HUES64 (cell line): ENCODE measurements at regions not wholly inside any gene's neighbourhood (a gene's known extent, or its start where the extent isn't known, plus 50 kb on each side); places are given as distances from the start of the nearest gene placed in this dataset.

Experiments
- H3K27ac ChIP-seq: 2 replicates; pipeline ENCODE4 v1.7.0; 2013; ENCODE audit warnings: low read depth, low read length, inconsistent platforms
- H3K27me3 ChIP-seq: 2 replicates; pipeline ENCODE4 v1.6.1; 2013; ENCODE audit warnings: mild to moderate bottlenecking, low read length; ENCODE audit not compliant: insufficient read depth
- H3K36me3 ChIP-seq: 2 replicates; pipeline ENCODE4 v1.6.1; 2013; ENCODE audit warnings: mild to moderate bottlenecking, low read length; ENCODE audit not compliant: insufficient read depth
- H3K4me1 ChIP-seq: 2 replicates; pipeline ENCODE4 v1.6.1; 2013; ENCODE audit warnings: mild to moderate bottlenecking, low read length, moderate library complexity; ENCODE audit not compliant: insufficient read depth
- H3K4me3 ChIP-seq: 2 replicates; pipeline ENCODE4 v1.5.1; 2013; ENCODE audit warnings: mild to moderate bottlenecking, low read length, moderate library complexity
- H3K9ac ChIP-seq: 2 replicates; pipeline ENCODE4 v1.6.1; 2013; ENCODE audit warnings: mild to moderate bottlenecking, low read depth, low read length
- H3K9me3 ChIP-seq: 2 replicates; pipeline ENCODE4 v1.6.1; 2013; ENCODE audit warnings: low read depth, low read length; ENCODE audit not compliant: insufficient read depth
- WGBS: fragments of 150-250, 120-280 bp; methylation state at CpG from one replicate; pipeline ENCODE4 v1.1.7; 2013; ENCODE audit warnings: missing lambda C conversion rate; 5-methylcytosine and 5-hydroxymethylcytosine counted together

- 79% methylated on average over 2 of the region's 2 CpGs for WGBS
- Histone ChIP-seq H3K9ac (no peak overlapping the region), H3K27ac (no peak overlapping the region), H3K36me3 (no peaks in the 10 kb centered on the region), H3K4me1 (no peaks in the 10 kb centered on the region), H3K27me3 (no peaks in the 10 kb centered on the region), H3K9me3 (no peaks in the 10 kb centered on the region), H3K4me3 (no peak overlapping the region)
Observed at GRCh38 chr11:128198216-128198772, 389.1 kb downstream of the ETS1 start.

GRCh38 chr11:128196235-128196634 is 391.1 kb downstream of the ETS1 start:
- Histone ChIP-seq H3K27me3 (no peaks in the 10 kb centered on the region), H3K9me3 (no peaks in the 10 kb centered on the region), H3K27ac (no peak overlapping the region), H3K4me1 (no peaks in the 10 kb centered on the region), H3K9ac (no peak overlapping the region), H3K36me3 (no peaks in the 10 kb centered on the region), H3K4me3 (no peak overlapping the region)

- Histone ChIP-seq H3K27ac (no peak overlapping the region), H3K9ac (no peak overlapping the region), H3K36me3 (no peaks in the 10 kb centered on the region), H3K4me3 (no peak overlapping the region), H3K27me3 (no peaks in the 10 kb centered on the region), H3K4me1 (no peaks in the 10 kb centered on the region), H3K9me3 (no peaks in the 10 kb centered on the region)
- 80% methylated on average over 1 of the region's 1 CpG for WGBS
Observed at GRCh38 chr11:128195756-128196155, 391.6 kb downstream of the ETS1 start.

- H3K27me3 ChIP-seq, result no peaks in the 10 kb centered on the region
- H3K4me3 ChIP-seq, result no peak overlapping the region
- no peaks in the 10 kb centered on the region for H3K36me3 ChIP-seq
- H3K27ac ChIP-seq, result no peak overlapping the region
- no peak overlapping the region for H3K9ac ChIP-seq
- no peaks in the 10 kb centered on the region for H3K9me3 ChIP-seq
- no peaks in the 10 kb centered on the region for H3K4me1 ChIP-seq
- WGBS, result 94% methylated on average over 4 of the region's 6 CpGs
Observed at GRCh38 chr11:128195057-128195751, 392.2 kb downstream of the ETS1 start.

- H3K9ac ChIP-seq, result no peak overlapping the region
- H3K27me3 ChIP-seq, result no peaks in the 10 kb centered on the region
- no peaks in the 10 kb centered on the region for H3K9me3 ChIP-seq
- H3K27ac ChIP-seq, result no peak overlapping the region
- no peak overlapping the region for H3K4me3 ChIP-seq
- H3K36me3 ChIP-seq, result no peaks in the 10 kb centered on the region
- H3K4me1 ChIP-seq, result no peaks in the 10 kb centered on the region
Observed at GRCh38 chr11:128194216-128194615, 393.1 kb downstream of the ETS1 start.

GRCh38 chr11:128193615-128194014 is 393.7 kb downstream of the ETS1 start:
- H3K36me3 ChIP-seq, result no peaks in the 10 kb centered on the region
- H3K9me3 ChIP-seq, result no peaks in the 10 kb centered on the region
- no peak overlapping the region for H3K4me3 ChIP-seq
- H3K4me1 ChIP-seq, result no peaks in the 10 kb centered on the region
- H3K27me3 ChIP-seq, result no peaks in the 10 kb centered on the region
- no peak overlapping the region for H3K27ac ChIP-seq
- 97% methylated on average over 3 of the region's 4 CpGs for whole genome bisulfite sequencing
- no peak overlapping the region for H3K9ac ChIP-seq

- H3K27ac ChIP-seq, result no peak overlapping the region
- H3K4me3 ChIP-seq, result no peak overlapping the region
- no peaks in the 10 kb centered on the region for H3K36me3 ChIP-seq
- no peaks in the 10 kb centered on the region for H3K4me1 ChIP-seq
- 97% methylated on average over 5 of the region's 5 CpGs for WGBS
- H3K27me3 ChIP-seq, result no peaks in the 10 kb centered on the region
- no peak overlapping the region for H3K9ac ChIP-seq
- H3K9me3 ChIP-seq, result peaks cover 5% of the 10 kb centered on the region; the same call in 1 of the 2 replicates
Observed at GRCh38 chr11:128190312-128190711, 397.0 kb downstream of the ETS1 start.

DNA sequence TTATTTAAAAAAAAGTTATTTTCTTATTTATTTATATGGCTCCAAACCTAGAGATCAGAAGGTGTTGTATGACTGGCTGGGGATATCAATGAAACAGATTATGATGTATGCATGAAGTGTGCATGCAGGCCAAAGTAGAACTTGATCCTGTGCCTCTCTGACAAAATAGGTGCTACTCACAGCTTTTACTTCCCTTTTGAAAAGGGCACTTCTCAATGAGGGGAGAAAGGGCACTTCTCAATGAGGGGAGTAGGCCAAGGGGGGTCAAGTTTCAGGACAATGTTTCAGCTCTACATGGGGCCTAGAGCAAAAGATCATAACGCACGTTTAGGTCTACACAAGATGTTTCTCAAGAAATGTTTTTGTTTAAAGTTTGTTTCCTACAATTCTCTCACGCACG is 397.5 kb downstream of the ETS1 start:
- WGBS, result 92% methylated on average over 4 of the region's 4 CpGs
- Histone ChIP-seq H3K9ac (no peak overlapping the region), H3K27me3 (no peaks in the 10 kb centered on the region), H3K36me3 (no peaks in the 10 kb centered on the region), H3K4me1 (no peaks in the 10 kb centered on the region), H3K9me3 (peaks cover 6% of the 10 kb centered on the region; the same call in 1 of the 2 replicates), H3K4me3 (no peak overlapping the region), H3K27ac (no peak overlapping the region)

GRCh38 chr11:128188346-128189004 is 398.9 kb downstream of the ETS1 start:
- 89% methylated on average over 9 of the region's 9 CpGs for WGBS
- H3K36me3 ChIP-seq, result no peaks in the 10 kb centered on the region
- no peaks in the 10 kb centered on the region for H3K27me3 ChIP-seq
- no peak overlapping the region for H3K27ac ChIP-seq
- peaks cover 6% of the 10 kb centered on the region; the same call in 1 of the 2 replicates for H3K9me3 ChIP-seq
- no peak overlapping the region for H3K9ac ChIP-seq
- H3K4me1 ChIP-seq, result no peaks in the 10 kb centered on the region
- H3K4me3 ChIP-seq, result no peak overlapping the region

DNA sequence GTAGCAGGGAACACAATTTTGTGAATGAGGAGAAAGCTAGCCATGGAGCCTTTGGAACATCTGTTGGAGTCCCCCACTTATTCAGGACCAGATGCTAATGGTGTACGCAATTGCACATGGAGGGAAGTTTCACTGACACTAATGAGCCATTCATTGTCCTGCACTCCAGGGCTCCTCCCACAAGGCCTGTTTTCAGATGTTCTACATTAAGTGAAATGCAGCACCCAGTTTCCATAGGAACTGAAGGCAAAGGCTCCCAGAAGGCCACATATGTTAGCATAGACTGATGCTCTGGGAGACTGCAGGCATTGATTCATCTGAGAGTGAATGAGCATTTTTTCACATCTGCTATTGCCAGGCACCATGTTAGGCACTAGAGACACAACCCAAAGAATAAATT is 399.5 kb downstream of the ETS1 start:
- H3K27ac ChIP-seq, result no peak overlapping the region
- H3K4me1 ChIP-seq, result peaks cover 3% of the 10 kb centered on the region; the same call in 1 of the 2 replicates
- H3K9me3 ChIP-seq, result peaks cover 6% of the 10 kb centered on the region; the same call in 1 of the 2 replicates
- H3K27me3 ChIP-seq, result no peaks in the 10 kb centered on the region
- no peak overlapping the region for H3K9ac ChIP-seq
- H3K4me3 ChIP-seq, result no peak overlapping the region
- WGBS, result 94% methylated on average over 1 of the region's 1 CpG
- no peaks in the 10 kb centered on the region for H3K36me3 ChIP-seq

DNA sequence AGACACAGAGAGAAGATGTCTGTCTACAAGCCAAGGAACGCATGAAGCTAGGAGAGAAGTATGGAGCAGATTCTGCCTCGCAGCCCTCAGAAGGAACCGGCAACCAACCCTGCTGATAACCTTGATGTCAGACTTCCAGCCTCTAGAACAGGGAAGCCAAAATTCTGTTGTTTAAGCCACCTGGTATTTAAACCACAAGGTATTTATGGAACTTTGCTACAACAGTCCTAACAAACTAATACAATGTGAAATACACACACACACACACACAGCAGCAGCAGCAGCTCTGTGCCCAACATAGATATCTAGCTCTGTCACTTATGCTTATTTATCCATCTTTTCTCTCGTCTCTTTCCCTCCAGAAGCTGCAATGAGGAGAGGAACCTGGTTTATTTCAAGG is 400.0 kb downstream of the ETS1 start:
- H3K27me3 ChIP-seq, result no peaks in the 10 kb centered on the region
- H3K4me1 ChIP-seq, result peaks cover 5% of the 10 kb centered on the region; the same call in 1 of the 2 replicates
- H3K4me3 ChIP-seq, result no peak overlapping the region
- H3K27ac ChIP-seq, result no peak overlapping the region
- H3K9me3 ChIP-seq, result peaks cover 6% of the 10 kb centered on the region; the same call in 1 of the 2 replicates
- WGBS, result 87% methylated on average over 4 of the region's 4 CpGs
- no peak overlapping the region for H3K9ac ChIP-seq
- no peaks in the 10 kb centered on the region for H3K36me3 ChIP-seq
